ENCODE measurements at regions not wholly inside any gene's neighbourhood (a gene's known extent, or its start where the extent isn't known, plus 50 kb on each side); places are given as distances from the start of the nearest gene placed in this dataset.

DNA sequence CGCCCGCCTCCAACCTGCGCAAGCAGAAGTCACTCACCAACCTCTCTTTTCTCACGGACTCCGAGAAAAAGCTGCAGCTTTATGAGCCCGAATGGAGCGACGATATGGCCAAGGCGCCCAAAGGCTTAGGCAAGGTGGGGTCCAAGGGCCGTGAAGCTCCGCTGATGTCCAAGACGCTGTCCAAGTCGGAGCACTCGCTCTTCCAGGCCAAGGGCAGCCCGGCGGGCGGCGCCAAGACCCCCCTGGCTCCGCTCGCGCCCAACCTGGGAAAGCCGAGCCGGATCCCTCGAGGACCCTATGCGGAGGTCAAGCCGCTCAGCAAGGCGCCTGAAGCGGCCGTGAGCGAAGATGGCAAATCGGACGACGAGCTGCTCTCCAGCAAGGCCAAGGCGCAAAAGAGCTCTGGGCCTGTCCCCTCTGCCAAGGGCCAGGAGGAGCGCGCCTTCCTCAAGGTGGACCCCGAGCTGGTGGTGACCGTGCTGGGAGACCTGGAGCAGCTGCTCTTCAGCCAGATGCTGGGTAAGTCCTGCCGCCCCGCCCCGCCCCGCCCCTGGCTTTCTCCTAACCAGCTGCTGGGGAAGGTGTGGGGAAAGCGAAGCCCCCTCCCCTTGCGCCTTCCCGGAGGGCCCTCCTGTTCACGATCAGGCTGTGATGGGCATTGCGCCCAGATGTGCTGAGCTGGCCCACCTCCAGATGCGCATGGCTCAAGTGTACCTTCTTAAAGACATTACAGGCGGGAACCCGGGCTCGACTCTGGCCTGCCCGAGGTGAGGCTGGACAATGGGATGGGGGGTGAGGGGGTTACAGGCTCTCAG lies 110.2 kb downstream of the NAV1 start:
- TF ChIP-seq, protein P1, sequence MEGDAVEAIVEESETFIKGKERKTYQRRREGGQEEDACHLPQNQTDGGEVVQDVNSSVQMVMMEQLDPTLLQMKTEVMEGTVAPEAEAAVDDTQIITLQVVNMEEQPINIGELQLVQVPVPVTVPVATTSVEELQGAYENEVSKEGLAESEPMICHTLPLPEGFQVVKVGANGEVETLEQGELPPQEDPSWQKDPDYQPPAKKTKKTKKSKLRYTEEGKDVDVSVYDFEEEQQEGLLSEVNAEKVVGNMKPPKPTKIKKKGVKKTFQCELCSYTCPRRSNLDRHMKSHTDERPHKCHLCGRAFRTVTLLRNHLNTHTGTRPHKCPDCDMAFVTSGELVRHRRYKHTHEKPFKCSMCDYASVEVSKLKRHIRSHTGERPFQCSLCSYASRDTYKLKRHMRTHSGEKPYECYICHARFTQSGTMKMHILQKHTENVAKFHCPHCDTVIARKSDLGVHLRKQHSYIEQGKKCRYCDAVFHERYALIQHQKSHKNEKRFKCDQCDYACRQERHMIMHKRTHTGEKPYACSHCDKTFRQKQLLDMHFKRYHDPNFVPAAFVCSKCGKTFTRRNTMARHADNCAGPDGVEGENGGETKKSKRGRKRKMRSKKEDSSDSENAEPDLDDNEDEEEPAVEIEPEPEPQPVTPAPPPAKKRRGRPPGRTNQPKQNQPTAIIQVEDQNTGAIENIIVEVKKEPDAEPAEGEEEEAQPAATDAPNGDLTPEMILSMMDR (IDR thresholded peaks at IDR 0.05): no peak
- intact Hi-C loops (cut with DNase I): no loop called here
- Histone ChIP-seq H3K9me3 (no peaks in the 10 kb centered on the region), H3K27ac (no peak overlapping the region), H3K36me3 (no peaks in the 10 kb centered on the region), H3K4me3 (peak overlapping the region; percentile 27 to 55), H3K27me3 (peaks cover 0 to 40% of the 10 kb centered on the region in 2 donors), H3K4me1 (peaks cover 8 to 36% of the 10 kb centered on the region in 2 donors)
- ATAC-seq: peak; percentile 5
- peak in 2 of 4 donors; percentile 26 to 71 for DNase-seq

DNA sequence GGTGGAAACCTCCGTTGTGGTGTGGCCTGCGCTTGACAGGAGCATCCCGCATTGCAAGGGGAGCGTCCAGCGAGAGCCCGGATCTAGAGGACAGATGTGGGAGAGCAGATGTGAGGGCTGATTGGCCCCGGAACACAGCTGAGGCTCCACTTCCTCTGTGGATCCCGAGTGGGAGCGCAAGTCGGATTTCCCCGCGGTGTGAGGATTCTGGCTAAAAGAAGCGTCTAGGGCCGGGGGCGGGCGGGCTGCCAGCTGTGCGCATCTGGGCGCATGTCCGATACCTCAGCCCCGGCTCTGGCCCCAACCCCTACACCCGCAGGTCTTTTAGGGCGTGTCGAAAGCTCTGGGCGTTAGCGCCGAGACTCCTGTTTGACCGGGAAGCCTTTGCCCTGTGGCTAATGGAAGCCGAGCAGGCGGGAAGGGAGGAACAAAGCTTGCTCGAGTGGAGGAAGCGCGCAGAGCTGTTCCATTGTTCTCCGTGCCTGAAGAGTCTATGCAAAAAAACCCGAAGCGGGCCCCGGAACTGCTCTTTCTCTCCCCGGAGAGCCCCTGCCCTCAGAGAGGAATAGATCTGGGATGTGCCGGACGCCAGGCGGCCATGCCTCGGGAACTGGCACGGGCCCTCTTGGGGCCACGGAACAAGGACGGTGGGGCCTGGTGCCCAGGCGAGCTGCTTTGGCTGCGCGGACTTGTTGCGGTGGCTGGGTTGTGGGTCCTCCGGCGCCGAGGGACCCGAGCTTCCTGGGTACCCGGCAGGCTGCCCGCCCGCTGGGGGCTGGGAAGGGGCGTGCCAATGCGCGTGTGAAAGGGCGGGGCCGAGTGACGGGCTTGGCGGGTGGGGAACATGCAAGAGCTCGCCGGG lies 111.1 kb downstream of the NAV1 start:
- peaks cover 0 to 40% of the 10 kb centered on the region in 2 donors for H3K27me3 ChIP-seq
- H3K4me1 ChIP-seq: peaks cover 8 to 36% of the 10 kb centered on the region in 2 donors
- H3K36me3 ChIP-seq: no peaks in the 10 kb centered on the region
- ATAC-seq (peak; percentile 92), DNase-seq (peak; percentile 75 to 93 (median 89))
- no peaks in the 10 kb centered on the region for H3K9me3 ChIP-seq
- TF ChIP-seq, protein P1 (IDR thresholded peaks at IDR 0.05): no peak
- peak overlapping the region in 1 of 2 donors; percentile 28 for H3K27ac ChIP-seq
- peak overlapping the region; percentile 54 to 55 for H3K4me3 ChIP-seq
- intact Hi-C loops (cut with DNase I): no loop called here

DNA sequence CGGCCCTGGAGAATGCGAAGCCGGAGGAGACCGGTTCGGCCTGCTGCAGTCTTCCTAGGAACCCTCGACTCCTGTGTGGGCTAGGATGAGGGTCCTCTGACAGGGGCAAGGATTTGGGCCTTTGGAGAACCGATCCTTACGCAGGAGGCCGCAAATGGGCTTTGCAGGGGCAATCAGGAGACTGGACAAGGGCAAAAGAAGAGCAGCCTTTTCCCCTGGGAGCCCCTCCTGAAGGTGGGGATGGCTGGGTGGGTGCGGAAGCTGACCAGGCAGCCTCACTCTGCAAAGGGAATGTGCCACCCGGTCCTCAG lies 111.7 kb downstream of the NAV1 start:
- TF ChIP-seq, protein P1 (IDR thresholded peaks at IDR 0.05): no peak
- H3K27me3 ChIP-seq: peaks cover 0 to 40% of the 10 kb centered on the region in 2 donors
- intact Hi-C loops (cut with DNase I): no loop called here
- no peaks in the 10 kb centered on the region for H3K36me3 ChIP-seq
- no peak for DNase-seq
- H3K27ac ChIP-seq: no peak overlapping the region
- peaks cover 8 to 36% of the 10 kb centered on the region in 2 donors for H3K4me1 ChIP-seq
- H3K9me3 ChIP-seq: no peaks in the 10 kb centered on the region
- ATAC-seq: no peak
- peak overlapping the region; percentile 54 to 55 for H3K4me3 ChIP-seq

DNA sequence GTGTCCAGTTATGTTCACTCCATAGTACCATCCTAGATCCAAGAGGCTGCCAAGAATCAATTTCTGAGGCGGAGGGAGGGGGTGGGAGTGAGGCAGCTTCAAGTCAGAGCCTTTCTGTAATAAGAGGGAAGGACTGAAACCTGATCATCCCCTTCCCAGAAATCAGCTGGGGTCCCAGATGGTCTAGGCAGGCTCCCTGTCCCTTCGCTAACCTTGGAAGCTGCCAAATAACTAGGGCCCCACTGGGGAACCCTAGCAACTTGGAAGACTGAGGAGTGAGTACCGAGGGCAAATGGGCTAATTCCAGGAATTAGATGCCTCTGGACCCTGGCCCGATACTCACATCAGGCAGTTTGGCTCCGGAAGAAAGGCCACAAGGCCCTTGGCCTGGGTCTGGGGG lies 113.3 kb downstream of the NAV1 start:
- Histone ChIP-seq H3K4me1 (peaks cover 8 to 35% of the 10 kb centered on the region in 2 donors), H3K27me3 (peaks cover 0 to 36% of the 10 kb centered on the region in 2 donors), H3K36me3 (no peaks in the 10 kb centered on the region), H3K9me3 (no peaks in the 10 kb centered on the region), H3K4me3 (no peak overlapping the region), H3K27ac (no peak overlapping the region)
- no peak for ATAC-seq
- intact Hi-C loops (cut with DNase I): no loop called here
- no peak for DNase-seq
- TF ChIP-seq, protein P1 (IDR thresholded peaks at IDR 0.05): no peak

DNA sequence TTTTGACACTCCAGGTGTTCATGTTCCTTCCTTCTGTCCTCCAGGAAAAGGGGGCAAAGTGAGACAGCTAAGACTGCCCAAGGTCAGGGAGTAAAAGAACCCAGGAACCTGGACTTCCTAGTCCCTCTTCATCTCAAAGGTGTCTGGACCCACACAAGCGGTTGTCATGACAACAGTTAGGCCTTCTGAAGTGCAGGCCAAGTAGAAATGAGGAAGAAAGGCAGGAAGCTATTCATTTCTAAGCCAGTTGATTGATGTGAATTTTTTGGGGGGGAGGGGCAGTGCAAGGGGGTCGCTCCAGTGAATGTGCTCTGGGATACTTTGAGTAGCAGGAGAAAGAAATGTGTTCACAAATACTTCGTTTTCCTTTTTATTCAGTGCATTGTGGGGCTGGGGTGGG lies 114.3 kb downstream of the NAV1 start:
- TF ChIP-seq, protein P1 (IDR thresholded peaks at IDR 0.05): no peak
- intact Hi-C loops (cut with DNase I): no loop called here
- Histone ChIP-seq H3K27me3 (peaks cover 0 to 26% of the 10 kb centered on the region in 2 donors), H3K4me1 (peaks cover 8 to 25% of the 10 kb centered on the region in 2 donors), H3K4me3 (no peak overlapping the region), H3K36me3 (no peaks in the 10 kb centered on the region), H3K27ac (no peak overlapping the region), H3K9me3 (no peaks in the 10 kb centered on the region)
- no peak for DNase-seq
- no peak for ATAC-seq

All from left lung (tissue), 4 donors.